Endothelial cell of umbilical vein (primary cell): ENCODE measurements at regions not wholly inside any gene's neighbourhood (a gene's known extent, or its start where the extent isn't known, plus 50 kb on each side); places are given as distances from the start of the nearest gene placed in this dataset.

Source experiments
- BruUV-seq: library from RNA; stranded (reverse); fragments of 400-500 nt; replicated peaks from 2 replicates; lab custom pipeline; 2021; lab: Mats Ljungman, UMichigan
- CTCF ChIA-PET: fragments of 300-600, 350-600 bp; sonication (Branson Sonifier 250); formaldehyde crosslinking; loops from one replicate; lab custom pipeline; 2021; ENCODE audit warnings: antibody characterized with exemption, inconsistent platforms; lab: Charles Lee
- POLR2A ChIA-PET: fragments of 300-600, 350-600 bp; sonication (Branson Sonifier 250); formaldehyde crosslinking; loops from one replicate; lab custom pipeline; 2021; ENCODE audit warnings: antibody characterized with exemption, inconsistent platforms; lab: Charles Lee
- DNase-seq: peaks from one replicate; pipeline ENCODE4 v3.0.0-alpha.2; 2011; ENCODE audit warnings: low read depth, low spot score
- FAIRE-seq: peaks from 2 replicates; lab custom pipeline; 2011; peaks lifted over from hg19 to GRCh38; lab: Jason Lieb, UNC
- H2AFZ ChIP-seq: 2 replicates; pipeline ENCODE4 v1.6.0; 2012; ENCODE audit warnings: low read depth, low read length, control low read depth, inconsistent platforms
- H3K27ac ChIP-seq: 2 replicates; pipeline ENCODE4 v1.5.1; 2011; ENCODE audit warnings: low read depth, mild to moderate bottlenecking, control low read depth, low read length, moderate library complexity; ENCODE audit not compliant: insufficient read depth
- H3K27me3 ChIP-seq, 2 experiments: 2 replicates each; pipeline versions ENCODE4 v1.6.0 to v1.6.1; 2011; ENCODE audit warnings: low read length in 2 of 2, mixed read lengths in 1 of 2; ENCODE audit not compliant: control insufficient read depth in 2 of 2, insufficient read depth in 2 of 2
- H3K36me3 ChIP-seq, 2 experiments: 2 replicates in 1 of 2; 3 replicates in 1 of 2; pipeline ENCODE4 v1.5.1; 2011; ENCODE audit warnings: low read length in 2 of 2, mild to moderate bottlenecking in 1 of 2, moderate library complexity in 1 of 2; ENCODE audit not compliant: control insufficient read depth in 2 of 2, insufficient read depth in 2 of 2; ENCODE audit errors: extremely low read depth in 1 of 2
- H3K4me1 ChIP-seq: 3 replicates; pipeline ENCODE4 v1.5.1; 2011; ENCODE audit warnings: mild to moderate bottlenecking, low read length; ENCODE audit not compliant: control insufficient read depth, insufficient read depth; ENCODE audit errors: extremely low read depth
- H3K4me2 ChIP-seq: 2 replicates; pipeline ENCODE4 v1.6.1; 2011; ENCODE audit warnings: low read length, control low read depth, mixed read lengths; ENCODE audit not compliant: insufficient read depth
- H3K4me3 ChIP-seq, 3 experiments: fragments of 200-600 bp in 1 of 3; sonication (generic), shearing (Covaris generic) in 1 of 3; replicated peaks in 1 of 3; 2 replicates each; pipeline ENCODE4 v1.5.1; 2011 to 2016; ENCODE audit warnings: control low read depth in 3 of 3, low read length in 3 of 3, mild to moderate bottlenecking in 2 of 3, inconsistent platforms in 1 of 3, low read depth in 1 of 3, moderate library complexity in 1 of 3; ENCODE audit not compliant: insufficient read depth in 1 of 3
- H3K79me2 ChIP-seq: 2 replicates; pipeline ENCODE4 v1.6.0; 2012; ENCODE audit warnings: low read length, inconsistent platforms; ENCODE audit not compliant: control insufficient read depth, insufficient read depth
- H3K9ac ChIP-seq: replicated peaks from 2 replicates; pipeline ENCODE3; 2011; ENCODE audit warnings: low read length, control low read depth; ENCODE audit not compliant: insufficient read depth; ENCODE audit errors: extremely low read depth
- H3K9me1 ChIP-seq: replicated peaks from 3 replicates; pipeline ENCODE4 v1.6.0; 2011; ENCODE audit warnings: mild to moderate bottlenecking, low read length; ENCODE audit not compliant: control insufficient read depth, insufficient read depth; ENCODE audit errors: extremely low read depth
- H3K9me3 ChIP-seq: replicated peaks from 2 replicates; pipeline ENCODE4 v1.5.1; 2012; ENCODE audit warnings: low read length, inconsistent platforms; ENCODE audit not compliant: control insufficient read depth, insufficient read depth
- H4K20me1 ChIP-seq: replicated peaks from 2 replicates; pipeline ENCODE3; 2011; ENCODE audit warnings: mild to moderate bottlenecking, low read length; ENCODE audit not compliant: control insufficient read depth, insufficient read depth; ENCODE audit errors: extremely low read depth
- CTCF ChIP-seq, 2 donors: IDR thresholded peaks; 1 replicate in 1 of 2; 2 replicates in 1 of 2; pipeline ENCODE4 v1.5.1; 2011; ENCODE audit warnings: low read length in 2 of 2, mild to moderate bottlenecking in 2 of 2, moderate library complexity in 2 of 2, control low read depth in 1 of 2, inconsistent platforms in 1 of 2, low read depth in 1 of 2; ENCODE audit not compliant: insufficient read depth in 1 of 2; ENCODE audit errors: extremely low read depth in 1 of 2
- EZH2 ChIP-seq: IDR thresholded peaks from 2 replicates; pipeline ENCODE4 v1.6.1; 2012; ENCODE audit warnings: borderline replicate concordance, low read depth, mild to moderate bottlenecking, moderate library complexity, low read length, inconsistent platforms; ENCODE audit not compliant: severe bottlenecking
- FOS ChIP-seq: IDR thresholded peaks from 2 replicates; pipeline ENCODE4 v1.6.1; 2011; ENCODE audit warnings: mild to moderate bottlenecking, low read length, moderate library complexity, borderline replicate concordance; ENCODE audit not compliant: insufficient read depth
- GATA2 ChIP-seq: IDR thresholded peaks from 2 replicates; pipeline ENCODE4 v1.7.0; 2011; ENCODE audit warnings: low read depth, mild to moderate bottlenecking, moderate library complexity, mixed read lengths, low read length; ENCODE audit not compliant: insufficient read length, insufficient read depth
- JUN ChIP-seq: IDR thresholded peaks from 2 replicates; pipeline ENCODE4 v1.6.1; 2011; ENCODE audit warnings: borderline replicate concordance, low read depth; ENCODE audit not compliant: insufficient read length, insufficient read depth
- MYC ChIP-seq: IDR thresholded peaks from one replicate; pipeline ENCODE4 v1.6.1; 2011; ENCODE audit warnings: mild to moderate bottlenecking, low read depth, low read length
- POLR2A ChIP-seq: IDR thresholded peaks from 2 replicates; pipeline ENCODE4 v1.6.1; 2012; ENCODE audit warnings: low read depth, mild to moderate bottlenecking, control low read depth, low read length
- POLR2AphosphoS5 ChIP-seq: IDR thresholded peaks from 2 replicates; pipeline ENCODE4 v1.6.1; 2012; ENCODE audit warnings: low read depth, mild to moderate bottlenecking, control low read depth, low read length, moderate library complexity; ENCODE audit not compliant: insufficient read depth
- dilution Hi-C: fragments of 300-500 bp; cut with MboI; formaldehyde crosslinking; loops from one replicate; pipeline ENCODE4 v1.15.0; 2019; ENCODE audit warnings: low sequenced_read_pairs; ENCODE audit not compliant: extremely low pct_ligation_motif_present
- intact Hi-C: fragments of 100-400 bp; cut with micrococcal nuclease; formaldehyde crosslinking; loops from one replicate; pipeline ENCODE4 v1.10.0; 2022
- TF ChIP-seq, protein P1 (sequence below): IDR thresholded peaks from 2 replicates; pipeline ENCODE4 v1.6.1; 2011; ENCODE audit not compliant: insufficient read depth, insufficient read length

DNA sequence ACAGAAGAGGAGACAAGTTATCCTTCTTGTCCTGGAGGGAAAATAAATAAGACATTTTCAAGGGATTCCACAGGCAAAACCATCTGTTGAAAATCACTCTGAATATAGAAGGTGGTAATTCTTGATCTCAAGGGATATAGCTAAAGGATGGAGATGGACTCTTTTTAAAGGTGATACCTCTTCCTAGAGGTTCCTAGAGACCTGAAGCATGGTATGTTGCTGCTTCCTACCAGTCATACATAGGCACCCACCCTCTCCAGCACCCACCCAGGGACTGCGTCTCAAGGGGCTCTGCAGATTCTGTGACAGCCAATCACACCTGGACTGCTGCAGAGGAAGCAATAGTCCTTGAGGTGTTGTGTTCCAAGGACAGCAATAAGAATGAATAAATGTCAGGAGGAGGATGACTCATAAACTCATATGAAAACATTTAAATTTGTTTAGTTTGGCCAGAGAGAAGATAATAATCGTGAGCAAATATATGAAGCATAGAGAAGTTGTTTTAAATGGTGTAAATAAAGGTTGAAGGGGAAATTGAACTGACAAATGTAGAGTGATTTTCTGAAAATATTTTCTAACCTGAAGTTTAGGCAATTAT, 741.6 kb upstream of the CBLB start:
- no peaks in the 10 kb centered on the region for H3K27me3 ChIP-seq
- no peaks in the 10 kb centered on the region for H3K36me3 ChIP-seq
- TF ChIP-seq FOS (peak; percentile 64), POLR2AphosphoS5 (no peak), JUN (peak; percentile 64), GATA2 (peak; percentile 43)
- TF ChIP-seq, protein P1, sequence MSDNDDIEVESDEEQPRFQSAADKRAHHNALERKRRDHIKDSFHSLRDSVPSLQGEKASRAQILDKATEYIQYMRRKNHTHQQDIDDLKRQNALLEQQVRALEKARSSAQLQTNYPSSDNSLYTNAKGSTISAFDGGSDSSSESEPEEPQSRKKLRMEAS, result no peak
- dilution Hi-C loops, result no loop called here
- no peak overlapping the region for H3K4me3 ChIP-seq
- no TSS peak for BruUV-seq
- H3K4me1 ChIP-seq, result peaks cover 18% of the 10 kb centered on the region
- peak overlapping the region; percentile 16 for H3K4me2 ChIP-seq
- H3K27ac ChIP-seq, result no peak overlapping the region
- ChIA-PET CTCF (interaction anchor here (0.6 to 4.4 kb wide), 40 partner anchors 8 to 1244 kb away, joined by 3 to 56 read pairs (median 5); partner anchors contain the start of gene ALCAM), POLR2A (no interaction called here)
- no peaks in the 10 kb centered on the region for H4K20me1 ChIP-seq
- no peaks in the 10 kb centered on the region for H3K9me1 ChIP-seq
- H2AFZ ChIP-seq, result no peak overlapping the region
- H3K79me2 ChIP-seq, result no peaks in the 10 kb centered on the region
- H3K9me3 ChIP-seq, result peaks cover 1% of the 10 kb centered on the region
- intact Hi-C loops, result loop anchor here (1.0 kb wide), 1 partner anchor 118 kb away; no protein-coding TSS in a partner anchor
- H3K9ac ChIP-seq, result no peak overlapping the region
- peak; percentile 35 for FAIRE-seq
- peak; percentile 65 for DNase-seq

DNA sequence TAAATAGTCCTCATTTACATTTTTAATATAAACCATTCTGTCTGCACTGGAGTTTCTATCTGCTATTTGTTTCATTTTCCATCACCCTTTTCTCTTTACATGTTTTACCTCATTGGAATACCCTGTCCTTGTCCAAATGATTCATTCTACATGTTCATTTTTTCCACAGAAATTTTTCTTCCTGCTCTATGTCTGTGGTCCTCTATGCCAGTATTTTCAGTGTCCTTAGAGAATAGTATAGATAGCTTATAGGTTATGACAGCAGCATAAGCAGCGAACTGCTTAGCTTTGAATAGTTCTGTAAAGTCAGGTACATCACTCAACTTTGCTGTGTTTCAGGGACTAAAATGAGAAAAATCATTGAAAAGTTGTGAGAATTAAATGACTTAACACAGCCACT, 742.3 kb upstream of the CBLB start:
- ChIA-PET CTCF (interaction anchor here (2.3 to 4.4 kb wide), 4 partner anchors 251 to 923 kb away, joined by 9 to 56 read pairs (median 44); no protein-coding TSS in a partner anchor), POLR2A (no interaction called here)
- intact Hi-C loops (loop anchor here (1.0 kb wide), 1 partner anchor 134 kb away; no protein-coding TSS in a partner anchor), dilution Hi-C loops (no loop called here)
- Histone ChIP-seq H3K4me1 (peaks cover 18% of the 10 kb centered on the region), H2AFZ (no peak overlapping the region), H3K79me2 (no peaks in the 10 kb centered on the region), H3K36me3 (no peaks in the 10 kb centered on the region), H3K9me1 (no peaks in the 10 kb centered on the region), H4K20me1 (no peaks in the 10 kb centered on the region), H3K27me3 (no peaks in the 10 kb centered on the region), H3K9ac (no peak overlapping the region), H3K4me2 (peak overlapping the region; percentile 16), H3K9me3 (peaks cover 1% of the 10 kb centered on the region), H3K4me3 (no peak overlapping the region), H3K27ac (no peak overlapping the region)
- no TSS peak for BruUV-seq
- FAIRE-seq, result no peak
- no peak for TF ChIP-seq JUN
- TF ChIP-seq GATA2, result no peak
- no peak for TF ChIP-seq POLR2AphosphoS5
- TF ChIP-seq FOS, result no peak
- TF ChIP-seq, protein P1, result no peak
- TF ChIP-seq MYC, result no peak
- TF ChIP-seq CTCF (IDR thresholded peaks at IDR 0.05; ENCODE audit: extremely low read depth in 1 of 2, insufficient read depth in 1 of 2, low read depth in 1 of 2, low read length in 2 of 2), result no peak
- no peak for TF ChIP-seq EZH2
- no peak for TF ChIP-seq POLR2A
- DNase-seq, result peak; percentile 23
